Endodermal cell (in vitro differentiated cells): ENCODE measurements at regions not wholly inside any gene's neighbourhood (a gene's known extent, or its start where the extent isn't known, plus 50 kb on each side); places are given as distances from the start of the nearest gene placed in this dataset.
"Not testable (repeated sequence)": the region's sequence is repeated elsewhere in the genome, so short reads cannot be mapped to it uniquely, and the experiment has no call there.

Experiments
- DNase-seq: peaks from one replicate; pipeline ENCODE4 v3.0.0-alpha.2; 2017
- H3K27ac ChIP-seq: 2 replicates; pipeline ENCODE4 v1.5.1; 2013; ENCODE audit warnings: mild to moderate bottlenecking, low read depth, low read length, moderate library complexity
- H3K27me3 ChIP-seq: 2 replicates; pipeline ENCODE4 v1.6.1; 2013; ENCODE audit warnings: mild to moderate bottlenecking, low read length, moderate library complexity; ENCODE audit not compliant: insufficient read depth, control insufficient read depth, poor library complexity, severe bottlenecking
- H3K36me3 ChIP-seq: 2 replicates; pipeline ENCODE4 v1.7.0; 2013; ENCODE audit warnings: mild to moderate bottlenecking, low read length, moderate library complexity; ENCODE audit not compliant: control insufficient read depth, insufficient read depth
- H3K4me1 ChIP-seq: one replicate; pipeline ENCODE4 v1.7.0; 2013; ENCODE audit warnings: low read length; ENCODE audit not compliant: control insufficient read depth, insufficient read depth
- H3K4me3 ChIP-seq: 2 replicates; pipeline ENCODE4 v1.5.1; 2013; ENCODE audit warnings: mild to moderate bottlenecking, low read length, moderate library complexity
- H3K9ac ChIP-seq: 2 replicates; pipeline ENCODE4 v1.6.1; 2013; ENCODE audit warnings: mild to moderate bottlenecking, low read length, moderate library complexity; ENCODE audit not compliant: poor library complexity, severe bottlenecking; ENCODE audit errors: extremely low read depth
- H3K9me3 ChIP-seq: 2 replicates; pipeline ENCODE4 v1.6.1; 2013; ENCODE audit warnings: mild to moderate bottlenecking, low read length, moderate library complexity; ENCODE audit not compliant: control insufficient read depth
- H3K27ac Mint-ChIP-seq: 2 replicates; pipeline ENCODE4 v1.8.0; 2020; ENCODE audit warnings: mixed read lengths
- H3K27me3 Mint-ChIP-seq: 2 replicates; pipeline ENCODE4 v1.8.0; 2021; ENCODE audit warnings: mild to moderate bottlenecking, mixed read lengths; ENCODE audit not compliant: insufficient read depth
- H3K36me3 Mint-ChIP-seq: 2 replicates; pipeline ENCODE4 v1.8.0; 2020; ENCODE audit warnings: low read depth, mixed read lengths
- H3K4me1 Mint-ChIP-seq: 2 replicates; pipeline ENCODE4 v1.8.0; 2020; ENCODE audit warnings: mixed read lengths
- H3K4me3 Mint-ChIP-seq: 2 replicates; pipeline ENCODE4 v1.8.0; 2020; ENCODE audit warnings: mild to moderate bottlenecking, moderate library complexity, mixed read lengths
- H3K9me3 Mint-ChIP-seq: 2 replicates; pipeline ENCODE4 v1.8.0; 2020; ENCODE audit warnings: mild to moderate bottlenecking, mixed read lengths
- CTCF ChIP-seq: fragments of 200-600 bp; sonication (generic); conservative IDR thresholded peaks from 2 replicates; pipeline ENCODE4 v1.5.0; 2021; ENCODE audit warnings: antibody characterized with exemption, mild to moderate bottlenecking
- WGBS, 2 experiments: methylation state at CpG; one replicate each; pipeline versions ENCODE4 v1.1.5 to v1.1.7; 2013; ENCODE audit warnings: missing lambda C conversion rate in 2 of 2, mixed read lengths in 1 of 2; ENCODE audit not compliant: insufficient coverage in 1 of 2, insufficient read length in 1 of 2; 5-methylcytosine and 5-hydroxymethylcytosine counted together

GRCh38 chr12:68984796-68985573 lies 52.0 kb upstream of the CPM start:
- no peak overlapping the region for H3K27ac ChIP-seq
- H3K4me3 Mint-ChIP-seq: no peak overlapping the region
- no peaks in the 10 kb centered on the region for H3K36me3 ChIP-seq
- no peak overlapping the region for H3K9ac ChIP-seq
- no peak for DNase-seq
- no peaks in the 10 kb centered on the region for H3K36me3 Mint-ChIP-seq
- H3K9me3 Mint-ChIP-seq: peaks cover 28% of the 10 kb centered on the region
- peaks cover 7% of the 10 kb centered on the region for H3K4me1 Mint-ChIP-seq
- no peak overlapping the region for H3K4me3 ChIP-seq
- no peak overlapping the region for H3K27ac Mint-ChIP-seq
- WGBS, 2 experiments: 86 to 91% methylated on average over 5 to 8 of the region's 8 CpGs
- no peaks in the 10 kb centered on the region for H3K27me3 ChIP-seq
- no peaks in the 10 kb centered on the region for H3K4me1 ChIP-seq
- no peaks in the 10 kb centered on the region for H3K27me3 Mint-ChIP-seq
- TF ChIP-seq CTCF: no peak
- peaks cover 29% of the 10 kb centered on the region for H3K9me3 ChIP-seq

- H3K4me3 ChIP-seq, H3K36me3 Mint-ChIP-seq, H3K4me3 Mint-ChIP-seq, H3K27ac Mint-ChIP-seq, H3K9ac ChIP-seq, H3K4me1 ChIP-seq, H3K4me1 Mint-ChIP-seq, H3K27ac ChIP-seq, H3K27me3 Mint-ChIP-seq, H3K27me3 ChIP-seq, DNase-seq, H3K9me3 ChIP-seq, H3K36me3 ChIP-seq: not testable (repeated sequence)
- H3K9me3 Mint-ChIP-seq: peaks cover 29% of the 10 kb centered on the region
- WGBS, 2 experiments: 92 to 96% methylated on average over 4 of the region's 4 CpGs
These were observed 64.6 kb upstream of the CPM start for GRCh38 chr12:68997526-68997925.

- H3K27me3 Mint-ChIP-seq: no peaks in the 10 kb centered on the region
- TF ChIP-seq CTCF: no peak
- H3K27ac ChIP-seq: no peak overlapping the region
- H3K4me1 Mint-ChIP-seq: no peaks in the 10 kb centered on the region
- no peaks in the 10 kb centered on the region for H3K36me3 ChIP-seq
- H3K27ac Mint-ChIP-seq: no peak overlapping the region
- H3K9me3 ChIP-seq: no peaks in the 10 kb centered on the region
- H3K4me1 ChIP-seq: no peaks in the 10 kb centered on the region
- peaks cover 29% of the 10 kb centered on the region for H3K9me3 Mint-ChIP-seq
- WGBS, 2 experiments: 82 to 86% methylated on average over 1 of the region's 1 CpG
- no peak overlapping the region for H3K4me3 ChIP-seq
- no peak overlapping the region for H3K9ac ChIP-seq
- no peaks in the 10 kb centered on the region for H3K27me3 ChIP-seq
- no peaks in the 10 kb centered on the region for H3K36me3 Mint-ChIP-seq
- no peak for DNase-seq
- H3K4me3 Mint-ChIP-seq: no peak overlapping the region
These were observed 65.1 kb upstream of the CPM start for GRCh38 chr12:68998041-68998440.

- no peak for DNase-seq
- no peaks in the 10 kb centered on the region for H3K4me1 ChIP-seq
- no peaks in the 10 kb centered on the region for H3K27me3 ChIP-seq
- Mint-ChIP-seq H3K27ac (no peak overlapping the region), H3K4me1 (no peaks in the 10 kb centered on the region), H3K9me3 (peaks cover 20% of the 10 kb centered on the region), H3K36me3 (no peaks in the 10 kb centered on the region), H3K27me3 (no peaks in the 10 kb centered on the region), H3K4me3 (no peak overlapping the region)
- H3K4me3 ChIP-seq: no peak overlapping the region
- no peaks in the 10 kb centered on the region for H3K36me3 ChIP-seq
- 95 to 100% methylated on average over 3 of the region's 3 CpGs for WGBS, 2 experiments
- no peak overlapping the region for H3K9ac ChIP-seq
- no peak for TF ChIP-seq CTCF
- no peak overlapping the region for H3K27ac ChIP-seq
- H3K9me3 ChIP-seq: no peaks in the 10 kb centered on the region
These were observed 67.1 kb upstream of the CPM start for GRCh38 chr12:69000074-69000473.
